Esophagus mucosa (tissue), 1 donor: ENCODE measurements at regions not wholly inside any gene's neighbourhood (a gene's known extent, or its start where the extent isn't known, plus 50 kb on each side); places are given as distances from the start of the nearest gene placed in this dataset.
A peak's percentile ranks its signal among the peaks of the same experiment; 100 is the strongest.

Experiments
- ATAC-seq: fragments of 200-7000 bp; cut with Tn5 transposase; one replicate; pipeline ENCODE4 v1.9.1; 2020
- donor health status: DM: yes; HTN: yes; CAD: no.

DNA sequence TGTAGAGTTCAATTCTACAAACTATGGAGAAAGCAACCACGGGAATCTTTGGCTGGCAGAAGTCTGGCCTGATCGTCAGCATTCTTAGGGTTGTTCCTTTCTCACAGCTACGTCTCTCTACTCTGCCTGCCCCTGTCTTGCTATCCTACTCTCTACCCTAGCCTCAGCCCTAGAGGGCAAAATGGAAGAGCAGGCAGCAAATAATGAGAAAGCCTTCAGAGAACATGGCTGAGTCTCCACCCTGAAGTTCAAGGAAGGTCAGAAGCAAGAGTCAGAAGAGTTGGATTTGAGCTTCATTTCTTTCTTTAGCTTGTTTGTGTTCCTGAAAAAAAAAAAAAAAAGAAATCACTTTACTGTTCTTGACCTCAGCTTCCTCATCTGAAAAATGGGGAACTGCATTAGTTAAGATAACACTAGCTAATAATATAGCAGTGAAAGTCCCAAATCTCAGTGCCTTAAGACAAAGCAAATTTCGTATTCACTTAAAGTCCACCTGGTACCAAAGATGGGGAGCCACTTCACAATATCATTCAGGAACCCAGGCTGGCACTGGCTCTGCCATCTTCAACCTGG is 50.2 kb upstream of the CCND2 start:
- no peak for ATAC-seq

DNA sequence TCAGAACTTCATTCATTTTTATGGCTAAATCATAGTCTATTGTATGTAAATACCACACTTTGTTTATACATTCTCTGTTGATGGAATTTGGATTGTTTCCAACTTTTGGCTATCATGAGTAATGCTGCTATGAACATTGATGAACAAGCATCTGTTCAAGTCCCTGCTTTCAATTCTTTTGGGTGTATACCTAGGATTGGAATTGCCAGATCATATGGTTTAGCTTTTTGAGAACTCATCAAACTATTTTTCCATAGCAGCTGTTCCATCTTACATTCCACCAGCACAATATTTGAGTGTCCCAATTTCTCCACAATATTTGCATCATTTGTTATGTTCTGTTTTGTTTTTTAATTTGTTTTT is 52.3 kb upstream of the CCND2 start:
- ATAC-seq = no peak

DNA sequence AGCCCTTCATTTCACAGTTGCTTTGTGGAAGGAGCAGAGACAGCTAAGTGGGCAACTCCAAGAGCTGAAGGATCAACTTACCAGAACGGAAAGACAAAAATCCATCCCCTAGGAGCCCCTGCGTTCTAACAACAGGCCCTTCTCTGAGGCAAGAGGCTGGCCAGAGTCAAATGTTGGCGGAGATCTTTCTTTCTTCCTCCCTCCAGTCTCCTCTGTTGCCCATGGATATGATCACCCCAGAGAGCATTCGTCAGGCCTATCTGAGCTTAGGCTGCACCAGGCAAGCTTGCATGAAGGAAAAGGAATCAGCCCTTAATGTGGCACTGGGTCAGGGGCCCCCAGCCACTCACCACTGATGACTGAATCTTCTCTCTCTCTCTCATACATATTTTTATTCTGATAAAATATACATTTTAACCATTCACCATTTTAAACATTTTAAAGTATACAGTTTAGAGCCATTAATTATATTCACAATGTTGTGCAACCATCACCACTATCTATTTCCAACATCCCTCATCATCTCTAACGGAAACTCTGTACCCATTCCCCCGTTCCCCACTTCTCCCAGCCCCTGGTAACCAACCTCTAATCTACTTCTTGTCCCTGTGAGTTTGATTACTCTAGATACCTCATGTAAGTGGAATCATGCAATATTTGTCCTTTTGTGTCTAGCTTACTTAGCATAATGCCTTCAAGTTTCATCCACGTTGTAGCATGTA is 52.9 kb upstream of the CCND2 start:
- ATAC-seq = peak; percentile 26

DNA sequence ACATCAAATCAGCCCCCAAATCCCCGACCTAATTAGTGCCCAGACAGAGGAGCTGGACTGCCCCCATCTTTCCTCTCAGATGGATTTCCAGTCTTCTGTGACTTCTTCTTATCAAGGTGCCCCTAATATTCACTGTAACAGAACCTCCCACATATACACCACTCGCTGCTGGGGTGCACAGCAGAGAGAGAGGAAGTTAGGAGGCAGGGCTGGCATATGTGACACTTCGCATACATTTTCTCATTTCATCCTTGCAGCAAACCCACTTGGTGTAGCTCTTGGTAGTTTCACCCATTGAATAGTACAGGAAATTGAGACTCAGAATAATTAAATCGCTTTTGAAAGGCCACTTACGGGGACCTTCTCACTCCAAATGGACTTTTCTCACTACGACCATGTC is 56.5 kb upstream of the CCND2 start:
- no peak for ATAC-seq

DNA sequence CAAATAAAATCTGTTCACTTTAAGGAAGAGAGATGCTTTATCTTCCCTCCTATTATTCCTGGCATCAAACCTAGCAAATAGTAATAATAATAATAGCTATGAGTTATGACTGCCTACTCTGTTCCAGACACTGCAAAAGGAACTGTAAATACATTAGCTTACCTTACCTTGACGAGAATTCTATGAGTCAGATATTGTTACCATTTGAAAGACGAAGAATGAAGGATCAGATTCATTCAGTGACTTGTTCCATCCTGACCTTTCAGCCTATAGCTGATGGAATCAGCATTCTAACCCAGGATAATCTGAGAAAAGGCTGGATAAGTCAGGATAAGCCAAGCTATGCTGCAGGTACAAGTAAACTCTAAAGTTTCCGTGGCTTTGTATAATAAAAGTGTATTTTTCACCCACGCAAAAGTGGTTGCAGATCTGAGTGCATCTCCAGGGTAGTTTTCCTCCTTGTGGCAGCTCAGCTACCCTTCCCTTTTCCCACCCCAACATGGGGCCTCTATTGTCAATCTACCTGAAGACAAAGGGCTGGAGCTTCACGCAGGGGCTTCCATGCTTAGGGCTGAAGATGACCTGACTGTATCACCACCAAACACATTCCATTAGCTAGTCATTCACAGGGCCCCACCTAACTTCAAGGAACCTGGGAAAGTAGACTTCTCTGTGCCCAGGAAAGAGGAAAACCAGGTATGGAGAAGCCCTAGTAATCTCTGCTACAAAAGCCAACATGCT is 57.2 kb upstream of the CCND2 start:
- peak; percentile 54 for ATAC-seq

DNA sequence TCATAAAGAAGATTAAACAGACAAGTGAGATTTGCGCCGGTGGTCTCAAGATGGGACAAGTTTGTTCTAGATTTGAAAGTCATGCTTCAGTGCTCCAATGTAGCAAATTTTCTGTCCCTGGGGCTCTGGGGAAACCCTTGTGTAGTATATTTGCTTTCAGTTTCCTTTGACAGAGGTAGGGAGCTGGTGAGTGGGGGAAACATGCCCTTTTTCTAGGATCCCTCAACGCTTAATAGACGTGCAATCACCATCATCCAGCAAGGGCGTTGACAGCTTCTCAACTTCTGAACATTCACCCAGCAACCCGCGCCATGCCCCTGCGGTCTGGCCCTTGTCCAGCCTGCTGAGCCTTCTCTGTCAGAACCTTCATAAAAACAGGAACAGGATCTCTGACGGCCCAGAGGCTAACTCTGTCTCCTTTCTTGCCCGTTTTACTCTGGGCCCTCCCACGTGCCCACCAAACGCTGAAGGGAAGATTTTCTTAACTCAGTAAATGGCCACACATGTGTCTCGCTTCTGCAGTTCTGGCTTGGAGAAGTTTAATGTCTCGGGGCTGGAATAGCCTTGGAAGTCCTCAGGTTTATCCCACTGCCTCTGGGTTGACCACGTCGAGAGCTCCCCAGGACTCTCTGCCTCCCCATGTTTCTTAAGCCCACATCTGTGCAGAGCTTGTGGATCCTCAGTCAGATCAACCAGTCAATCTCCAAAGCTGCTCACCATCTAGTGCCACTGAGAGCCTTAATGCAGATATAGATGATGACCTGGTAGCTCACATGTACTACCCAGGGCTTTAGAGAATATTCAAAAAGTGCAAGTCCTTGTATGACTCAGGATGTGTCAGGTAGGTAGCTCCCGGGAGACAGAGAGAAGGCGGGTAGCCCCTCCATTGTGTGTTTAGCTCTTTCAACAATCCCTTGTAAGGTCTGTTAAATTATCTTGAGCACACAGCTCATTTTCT is 58.1 kb upstream of the CCND2 start:
- ATAC-seq = peak; percentile 83

DNA sequence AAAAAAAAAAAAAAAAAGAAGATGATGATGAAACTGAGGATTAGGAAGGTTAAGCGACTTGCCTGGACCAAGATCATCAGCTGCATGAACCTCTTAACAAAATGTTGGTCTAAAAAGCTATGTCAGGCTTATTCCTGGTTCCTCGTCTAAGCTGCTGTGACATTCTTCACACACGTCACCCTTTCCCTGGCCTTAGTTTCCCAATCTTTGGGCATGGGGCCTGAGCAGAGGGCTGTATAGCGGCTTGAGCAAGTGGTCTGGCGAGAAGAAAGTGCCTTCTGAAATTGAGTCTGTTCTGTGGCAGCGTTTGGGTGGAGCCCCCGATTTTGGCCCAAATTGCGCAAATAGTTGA is 58.7 kb upstream of the CCND2 start:
- no peak for ATAC-seq

DNA sequence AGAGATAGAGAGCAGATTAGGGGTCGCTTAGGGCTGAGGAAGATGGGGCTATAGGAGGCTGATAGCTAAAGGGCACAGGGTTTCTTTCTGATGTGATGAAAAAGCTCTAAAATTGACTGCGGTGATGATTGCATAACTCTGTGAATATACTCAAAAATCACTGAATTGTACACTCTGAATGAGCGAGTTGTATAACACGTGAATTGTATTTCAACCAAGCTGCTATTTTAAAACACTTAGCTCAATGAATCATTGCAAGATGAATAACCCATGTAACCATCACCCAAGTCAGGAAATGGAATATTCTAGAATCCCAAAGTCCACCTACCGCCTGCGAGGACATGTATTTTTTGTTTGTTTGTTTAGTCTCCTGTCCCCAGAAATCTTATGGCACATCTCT is 60.1 kb upstream of the CCND2 start:
- no peak for ATAC-seq

DNA sequence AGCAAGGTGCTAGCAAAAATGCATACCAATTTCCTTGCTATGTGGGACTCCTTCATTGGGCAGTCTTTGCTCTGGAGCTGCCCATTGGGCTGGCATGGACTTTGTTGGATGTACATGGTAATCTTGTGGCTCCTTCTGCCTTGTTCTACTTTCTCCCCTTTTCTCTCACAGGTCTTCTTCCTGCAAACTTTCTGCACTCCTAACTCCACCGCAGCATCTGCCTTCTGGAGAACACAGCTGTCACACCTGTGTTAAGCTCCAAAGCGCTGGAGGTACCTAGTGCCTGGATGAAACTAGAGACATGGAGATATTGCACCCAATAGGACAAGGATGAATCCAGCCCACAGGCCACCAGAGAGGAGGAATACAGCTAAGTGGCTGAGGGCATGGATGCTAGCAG is 60.7 kb upstream of the CCND2 start:
- ATAC-seq = no peak

DNA sequence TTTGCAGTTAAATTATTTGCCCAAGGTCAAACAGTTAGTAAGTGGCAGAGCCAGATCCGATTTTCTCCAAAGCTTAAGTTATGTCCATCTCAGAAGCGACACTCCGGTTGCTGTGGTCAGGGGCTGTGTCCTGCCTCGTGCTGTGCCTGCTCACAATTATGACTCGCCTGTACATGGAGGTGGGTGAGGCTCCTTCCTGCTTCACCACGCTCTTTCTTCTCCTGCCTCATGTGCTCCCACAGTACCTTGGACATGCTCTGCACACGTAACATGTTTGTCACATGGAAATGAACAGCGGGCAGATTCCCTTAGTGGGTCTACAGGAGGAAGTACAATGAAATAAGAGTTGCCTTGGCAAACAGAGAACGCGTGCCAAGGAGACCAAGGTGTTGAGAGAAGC is 62.2 kb upstream of the CCND2 start:
- ATAC-seq = no peak

DNA sequence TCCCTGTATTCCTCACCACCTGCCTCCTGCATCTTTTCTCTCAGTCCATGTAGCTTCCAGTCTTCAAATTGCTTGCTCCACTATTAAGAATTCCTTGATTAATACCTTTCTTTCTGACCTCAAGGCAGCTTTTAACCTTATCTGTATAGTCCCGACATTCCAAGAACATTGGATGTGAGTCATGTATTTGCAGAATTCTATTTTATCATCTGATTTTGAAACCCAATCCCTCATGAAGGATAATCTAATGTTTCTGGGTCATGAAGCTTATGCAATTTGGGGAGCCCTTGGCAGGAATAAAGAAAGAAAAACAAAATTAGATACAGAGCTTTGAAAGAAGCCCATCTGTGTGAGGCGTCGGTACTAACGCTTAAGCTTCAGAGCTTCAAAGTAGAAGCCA is 63.4 kb upstream of the CCND2 start:
- no peak for ATAC-seq

DNA sequence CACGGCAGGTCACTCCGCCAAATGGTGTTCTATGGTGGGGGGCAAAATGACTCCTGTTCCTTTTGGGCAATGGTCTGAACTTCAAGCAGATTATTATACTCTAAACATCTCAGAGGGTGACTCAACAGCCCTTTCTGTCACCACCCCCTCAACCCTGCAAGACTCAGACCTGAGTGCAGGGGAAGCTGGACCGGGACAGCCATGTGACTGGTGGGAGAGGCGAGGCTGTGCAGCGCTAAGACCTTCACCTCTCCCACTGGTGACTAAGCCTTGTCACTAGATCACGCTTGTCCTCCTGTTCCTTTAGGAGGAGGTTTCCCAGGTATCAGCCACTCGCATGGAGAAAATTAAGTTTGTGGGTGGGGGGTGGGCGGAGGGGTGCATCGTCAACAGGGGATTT is 67.1 kb upstream of the CCND2 start:
- no peak for ATAC-seq

DNA sequence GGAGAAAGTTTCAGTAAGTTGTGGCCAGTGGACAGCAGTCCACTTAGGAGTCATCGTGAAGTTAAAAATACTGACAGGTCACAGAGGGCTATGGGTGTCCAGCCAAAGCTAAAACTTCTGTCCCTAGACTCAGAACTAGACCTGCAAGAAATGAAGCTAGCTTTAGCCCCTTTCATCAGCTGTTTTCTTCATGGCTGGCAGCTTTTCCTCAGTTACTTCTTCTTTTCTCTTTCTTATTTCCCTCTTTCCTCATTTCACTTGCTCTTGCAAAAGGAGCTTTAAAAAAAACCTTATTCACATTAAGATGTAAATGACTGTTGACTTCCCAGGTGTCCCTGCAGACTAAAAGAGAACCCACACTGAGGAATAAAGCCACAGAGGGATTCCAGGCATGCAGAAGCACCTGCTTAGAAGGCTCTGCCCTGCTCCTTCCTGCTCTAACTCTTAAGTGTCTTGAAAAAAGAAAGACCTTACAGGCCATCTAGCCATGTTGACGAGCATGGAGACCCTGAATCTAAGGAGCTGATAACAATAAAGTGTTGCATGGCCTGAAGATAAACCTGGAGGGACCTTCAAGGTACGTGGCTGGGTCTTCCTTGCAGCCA is 69.7 kb upstream of the CCND2 start:
- ATAC-seq = no peak

DNA sequence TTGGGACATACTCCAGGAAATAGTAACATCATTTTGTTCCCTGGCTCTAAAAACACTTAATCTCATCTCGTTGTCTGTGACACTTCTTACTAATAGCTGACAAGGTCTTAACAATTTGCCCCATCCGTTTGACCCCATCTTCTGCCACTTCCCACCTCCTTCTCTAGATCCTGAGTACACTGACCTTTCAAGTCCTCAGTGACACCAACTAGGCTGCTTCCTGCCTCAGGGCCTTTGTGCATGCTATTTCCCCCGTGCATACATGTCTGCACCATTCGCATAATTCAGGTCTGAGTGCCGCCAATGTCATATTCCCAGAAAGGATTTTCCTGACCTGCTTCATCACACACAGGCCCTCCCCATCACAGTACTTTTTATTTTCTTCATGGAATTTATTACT is 70.6 kb upstream of the CCND2 start:
- no peak for ATAC-seq

DNA sequence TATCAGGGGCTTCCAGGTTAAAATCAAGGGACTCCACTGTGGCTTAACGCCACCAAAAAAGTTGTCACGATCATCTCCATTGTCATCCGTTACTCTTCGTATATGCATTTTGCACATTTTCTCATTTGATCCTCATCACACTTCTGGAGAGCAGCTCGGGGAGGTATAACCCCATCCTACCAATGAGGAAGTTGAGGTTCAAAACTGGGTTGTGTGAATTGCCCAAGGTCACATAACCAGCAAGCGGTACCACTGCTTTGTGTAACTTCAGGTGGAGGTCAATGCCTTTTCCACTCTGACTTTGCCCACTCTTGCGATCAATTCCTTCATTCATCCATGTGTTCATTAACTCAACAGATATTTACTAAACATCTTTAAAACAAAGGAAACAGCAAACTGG is 71.1 kb upstream of the CCND2 start:
- no peak for ATAC-seq

DNA sequence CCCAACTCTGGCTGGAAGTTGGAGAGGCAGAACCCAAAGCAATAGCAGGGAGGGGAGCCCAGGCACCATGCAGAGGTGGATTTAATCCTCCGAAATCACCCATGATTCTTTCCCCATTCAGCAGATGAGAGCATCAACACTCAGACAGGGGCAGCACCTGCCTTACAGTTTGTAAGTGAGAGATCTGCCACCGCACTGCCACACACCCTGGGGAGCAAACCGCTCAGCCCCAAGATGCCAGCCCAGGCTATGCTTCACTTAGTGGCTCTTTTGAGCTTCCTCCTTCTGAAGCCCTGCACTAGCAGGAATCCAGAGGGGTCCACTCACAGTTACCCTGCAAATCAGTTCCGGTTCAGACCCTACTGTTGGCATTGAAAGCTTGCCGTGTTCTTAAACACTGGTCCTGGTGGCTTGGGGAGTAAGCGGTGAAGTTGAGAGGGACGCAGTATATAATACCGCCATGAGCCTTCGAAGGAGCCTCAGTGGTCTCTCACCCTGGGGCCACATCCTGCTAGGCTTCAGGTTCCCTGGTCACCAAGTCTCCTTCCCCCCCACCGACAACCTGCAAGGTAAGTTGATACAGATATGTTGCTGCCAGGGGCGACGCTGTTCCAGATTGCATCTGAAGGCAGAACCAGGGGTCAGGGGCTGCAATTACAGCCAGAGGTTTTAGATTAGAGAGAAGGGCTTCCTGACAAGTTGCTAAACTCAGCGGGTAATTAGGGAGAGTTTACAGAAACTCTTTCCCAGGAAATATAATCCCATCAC is 72.0 kb upstream of the CCND2 start:
- ATAC-seq = peak; percentile 15

DNA sequence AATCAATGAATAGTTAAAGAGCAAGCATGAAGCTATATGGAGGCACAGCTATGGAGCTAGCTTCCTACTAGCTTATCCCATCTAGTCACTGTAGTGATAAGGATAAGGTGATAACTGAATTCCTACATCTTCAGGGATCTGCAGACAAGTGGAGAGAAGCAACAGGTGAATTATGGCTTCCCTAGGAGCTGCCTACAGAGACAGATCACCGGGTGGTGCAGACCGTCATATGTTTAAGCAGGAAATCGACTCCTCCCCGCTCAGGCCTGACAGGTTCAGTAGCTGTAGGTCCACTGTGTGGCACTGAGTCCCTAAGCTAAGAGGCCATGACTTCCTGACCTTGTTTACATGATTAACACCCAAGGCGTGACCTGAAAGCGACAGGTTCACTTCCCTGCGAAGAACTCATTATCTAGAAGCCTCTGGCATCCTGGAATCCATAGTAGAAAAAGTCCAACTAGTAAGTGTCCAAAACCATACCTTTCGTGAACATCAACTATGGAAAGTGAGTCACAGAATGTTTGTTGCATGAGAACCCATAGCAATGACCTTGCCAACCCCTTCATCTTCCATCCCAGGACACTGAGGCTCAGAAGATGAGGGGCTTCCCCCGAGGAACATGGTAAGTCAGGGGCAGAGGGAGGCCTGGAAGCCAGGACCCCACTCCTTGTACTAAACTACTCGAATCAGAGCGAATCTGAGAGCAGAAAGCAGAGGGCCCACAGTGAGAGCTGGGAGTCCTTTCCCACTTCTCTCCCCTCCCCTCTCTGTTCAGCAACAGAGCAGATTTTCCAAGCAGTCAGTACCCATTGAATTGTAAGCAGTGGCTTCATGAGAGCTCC is 75.4 kb upstream of the CCND2 start:
- ATAC-seq = peak; percentile 78

DNA sequence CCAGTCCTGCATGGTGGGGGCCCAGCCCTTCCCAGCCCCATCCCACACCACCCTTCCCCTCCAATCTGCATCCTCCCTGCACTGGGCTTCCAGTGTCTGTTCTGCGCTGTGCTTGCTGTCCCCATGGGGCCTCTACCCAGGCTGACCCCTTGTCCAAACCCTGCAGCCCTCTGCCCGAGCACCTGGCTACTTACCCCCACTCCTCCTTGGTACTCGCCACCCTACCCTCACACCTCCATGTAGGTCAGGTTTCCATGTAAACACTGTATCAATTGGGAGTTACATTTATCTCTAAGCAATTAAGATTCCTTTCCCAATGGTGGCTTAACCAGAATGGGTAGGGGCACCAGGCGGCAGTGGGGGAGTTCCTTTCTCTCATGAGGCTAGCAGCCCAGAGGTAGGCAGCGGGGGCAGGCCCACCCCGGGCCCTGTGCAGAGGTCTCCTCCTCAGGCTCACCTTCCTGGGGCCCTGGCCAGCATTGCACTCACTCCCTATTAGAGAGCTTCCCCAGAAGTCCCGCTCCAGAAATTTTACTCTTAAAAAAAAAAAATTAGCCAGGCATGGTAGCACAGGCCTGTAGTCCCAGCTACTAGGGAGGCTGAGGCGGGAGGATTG is 76.6 kb upstream of the CCND2 start:
- no peak for ATAC-seq

DNA sequence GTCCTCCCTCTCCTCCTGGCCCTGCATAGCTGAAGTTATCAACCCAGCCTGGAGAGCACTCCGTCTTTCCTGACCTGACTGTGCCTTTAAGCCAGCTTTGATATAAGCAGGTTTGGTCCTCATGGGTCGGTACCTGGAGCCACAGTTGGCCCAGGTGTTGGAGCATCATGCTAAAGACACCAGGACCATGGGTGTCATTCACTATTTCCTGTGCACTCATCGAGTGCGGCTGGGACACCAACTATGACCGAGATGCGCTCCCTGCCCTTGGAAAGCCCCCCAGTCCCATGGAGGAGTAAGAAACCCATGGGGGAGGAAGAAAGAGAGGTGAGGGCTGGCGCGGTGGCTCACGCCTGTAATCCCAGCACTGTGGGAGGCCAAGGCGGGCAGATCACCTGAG is 78.9 kb upstream of the CCND2 start:
- no peak for ATAC-seq

DNA sequence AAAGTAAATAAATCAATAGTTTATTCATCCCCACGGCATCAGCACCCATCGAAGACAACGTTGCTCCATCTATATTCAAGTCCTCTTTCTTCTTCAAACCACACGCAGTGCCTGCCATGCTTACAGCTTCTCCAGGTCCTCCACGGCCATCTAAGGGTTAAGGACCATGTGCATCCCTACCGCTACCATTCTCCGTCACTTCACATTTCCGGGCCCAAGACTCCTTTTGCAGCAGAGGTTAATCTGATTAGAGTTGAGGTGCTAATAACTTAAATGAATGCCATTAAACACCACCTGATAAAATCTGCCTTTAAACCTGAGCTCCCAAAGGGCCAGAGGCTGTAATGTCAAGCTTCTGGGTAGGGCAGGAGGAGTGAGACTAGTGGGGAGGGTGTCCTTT is 79.7 kb upstream of the CCND2 start:
- no peak for ATAC-seq

DNA sequence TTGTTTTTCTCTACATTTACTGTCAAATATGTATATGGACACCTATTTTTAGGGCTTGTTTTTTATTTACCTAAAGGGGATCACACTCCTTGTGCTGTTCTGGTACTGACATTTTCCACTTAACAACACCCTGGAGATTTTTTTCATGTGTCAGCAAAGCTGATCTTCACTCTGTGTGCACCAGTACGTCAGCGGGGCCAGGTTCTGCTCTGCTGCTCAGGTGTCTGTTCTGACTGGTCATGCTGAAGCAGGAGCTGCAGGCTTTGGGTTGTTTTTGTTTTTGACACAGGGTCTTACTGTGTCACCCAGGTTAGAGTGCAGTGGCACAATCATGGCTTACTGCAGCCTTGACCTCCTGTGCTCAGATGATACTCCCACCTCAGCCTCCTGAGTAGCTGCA is 81.9 kb upstream of the CCND2 start:
- no peak for ATAC-seq
